Erythroblast (primary cell): ENCODE measurements at regions not wholly inside any gene's neighbourhood (a gene's known extent, or its start where the extent isn't known, plus 50 kb on each side); places are given as distances from the start of the nearest gene placed in this dataset.

ENCODE experiments used
- DNase-seq, 2 experiments: peaks; one replicate each; lab custom pipeline; 2025; lab: John Stamatoyannopoulos, UW
- GATA1 ChIP-seq: IDR thresholded peaks from 2 replicates; pipeline ENCODE4 v1.6.1; 2011; ENCODE audit warnings: low read depth, mild to moderate bottlenecking, control low read depth, low read length, moderate library complexity
- POLR2A ChIP-seq: IDR thresholded peaks from 2 replicates; pipeline ENCODE4 v1.6.1; 2011; ENCODE audit warnings: mild to moderate bottlenecking, low read length

- no peak for TF ChIP-seq POLR2A
- no peak for TF ChIP-seq GATA1
- DNase-seq: no peak
These were observed 89.6 kb upstream of the DMRTA1 start for GRCh38 chr9:22356985-22357384.

GRCh38 chr9:22363421-22363887 lies 83.2 kb upstream of the DMRTA1 start:
- DNase-seq: no peak
- TF ChIP-seq POLR2A: no peak
- no peak for TF ChIP-seq GATA1

GRCh38 chr9:22373636-22374035 lies 73.0 kb upstream of the DMRTA1 start:
- TF ChIP-seq POLR2A: no peak
- no peak for DNase-seq

- TF ChIP-seq POLR2A: no peak
- no peak for TF ChIP-seq GATA1
- DNase-seq: no peak
These were observed 72.6 kb upstream of the DMRTA1 start for GRCh38 chr9:22374051-22374450.

- no peak for TF ChIP-seq POLR2A
- TF ChIP-seq GATA1: no peak
- DNase-seq: no peak
These were observed 67.4 kb upstream of the DMRTA1 start for GRCh38 chr9:22379272-22379671.

- no peak for DNase-seq
- TF ChIP-seq GATA1 (no peak), POLR2A (no peak)
These were observed 65.5 kb upstream of the DMRTA1 start for GRCh38 chr9:22381170-22381569.

- no peak for TF ChIP-seq POLR2A
- no peak for TF ChIP-seq GATA1
- no peak for DNase-seq
These were observed 64.3 kb upstream of the DMRTA1 start for GRCh38 chr9:22382331-22382730.

- DNase-seq: no peak
- TF ChIP-seq GATA1 (no peak), POLR2A (no peak)
These were observed 62.9 kb upstream of the DMRTA1 start for GRCh38 chr9:22383718-22384117.

GRCh38 chr9:22389271-22389670 lies 57.4 kb upstream of the DMRTA1 start:
- TF ChIP-seq GATA1 (no peak), POLR2A (no peak)
- no peak for DNase-seq

GRCh38 chr9:22392523-22392922 lies 54.1 kb upstream of the DMRTA1 start:
- TF ChIP-seq GATA1: no peak
- no peak for TF ChIP-seq POLR2A
- no peak for DNase-seq

- DNase-seq: no peak
These were observed 50.9 kb upstream of the DMRTA1 start for GRCh38 chr9:22395687-22396141.

More at GRCh38 chr9:22395687-22396141, 50.9 kb upstream of the DMRTA1 start:
- TF ChIP-seq POLR2A (no peak), GATA1 (no peak)
